Parathyroid adenoma (tissue), 2 donors: ENCODE measurements at regions not wholly inside any gene's neighbourhood (a gene's known extent, or its start where the extent isn't known, plus 50 kb on each side); places are given as distances from the start of the nearest gene placed in this dataset.

ENCODE experiments used
- H2AFZ ChIP-seq: fragments of 300-600 bp; sonication (generic); one replicate; pipeline ENCODE4 v1.7.0; 2017; ENCODE audit warnings: antibody characterized with exemption, mild to moderate bottlenecking
- H3K27ac ChIP-seq: fragments of 300-600 bp; sonication (generic); one replicate; pipeline ENCODE4 v1.7.0; 2017
- H3K27me3 ChIP-seq: fragments of 300-600 bp; sonication (generic); one replicate; pipeline ENCODE4 v1.7.0; 2017; ENCODE audit warnings: low read length; ENCODE audit not compliant: control insufficient read depth, insufficient read depth
- H3K36me3 ChIP-seq: fragments of 300-600 bp; sonication (generic); one replicate; pipeline ENCODE4 v1.7.0; 2017; ENCODE audit warnings: low read length; ENCODE audit not compliant: control insufficient read depth, insufficient read depth
- H3K4me1 ChIP-seq: fragments of 300-600 bp; sonication (generic); one replicate; pipeline ENCODE4 v1.7.0; 2017; ENCODE audit warnings: control low read depth
- H3K4me2 ChIP-seq: fragments of 300-600 bp; sonication (generic); one replicate; pipeline ENCODE4 v1.7.0; 2017; ENCODE audit warnings: low read length
- H3K4me3 ChIP-seq: fragments of 300-600 bp; sonication (generic); one replicate; pipeline ENCODE4 v1.7.0; 2017; ENCODE audit warnings: low read depth, low read length
- H3K79me2 ChIP-seq: fragments of 300-600 bp; sonication (generic); one replicate; pipeline ENCODE4 v1.7.0; 2017; ENCODE audit warnings: control low read depth
- H3K9ac ChIP-seq: fragments of 300-600 bp; sonication (generic); one replicate; pipeline ENCODE4 v1.7.0; 2017; ENCODE audit warnings: mild to moderate bottlenecking
- H3K9me3 ChIP-seq: fragments of 300-600 bp; sonication (generic); one replicate; pipeline ENCODE4 v1.7.0; 2017; ENCODE audit warnings: low read length; ENCODE audit not compliant: control insufficient read depth
- CTCF ChIP-seq: fragments of 300-600 bp; sonication (generic); IDR thresholded peaks from one replicate; pipeline ENCODE4 v1.7.0; 2017; ENCODE audit warnings: antibody characterized with exemption, mild to moderate bottlenecking
- donor health status: primary hyperparathyroidism.

- Histone ChIP-seq H3K4me3 (no peak overlapping the region), H3K4me2 (no peak overlapping the region), H2AFZ (no peak overlapping the region), H3K4me1 (no peaks in the 10 kb centered on the region), H3K27ac (no peak overlapping the region), H3K36me3 (no peaks in the 10 kb centered on the region), H3K9ac (no peak overlapping the region), H3K27me3 (no peaks in the 10 kb centered on the region), H3K9me3 (no peaks in the 10 kb centered on the region), H3K79me2 (no peaks in the 10 kb centered on the region)
- TF ChIP-seq CTCF = no peak
Measured at GRCh38 chr3:109596991-109597390, 259.6 kb upstream of the DPPA4 start.

- no peak overlapping the region for H3K9ac ChIP-seq
- H3K4me1 ChIP-seq = no peaks in the 10 kb centered on the region
- TF ChIP-seq CTCF = no peak
- H3K4me2 ChIP-seq = no peak overlapping the region
- no peaks in the 10 kb centered on the region for H3K9me3 ChIP-seq
- no peaks in the 10 kb centered on the region for H3K79me2 ChIP-seq
- no peak overlapping the region for H3K4me3 ChIP-seq
- H3K27ac ChIP-seq = no peak overlapping the region
- no peaks in the 10 kb centered on the region for H3K27me3 ChIP-seq
- H3K36me3 ChIP-seq = no peaks in the 10 kb centered on the region
- H2AFZ ChIP-seq = no peak overlapping the region
Measured at GRCh38 chr3:109597444-109597843, 260.1 kb upstream of the DPPA4 start.

GRCh38 chr3:109607897-109608296, 270.6 kb upstream of the DPPA4 start:
- Histone ChIP-seq H3K9me3 (no peaks in the 10 kb centered on the region), H2AFZ (no peak overlapping the region), H3K4me2 (no peak overlapping the region), H3K4me1 (no peaks in the 10 kb centered on the region), H3K27ac (no peak overlapping the region), H3K9ac (no peak overlapping the region), H3K27me3 (no peaks in the 10 kb centered on the region), H3K4me3 (no peak overlapping the region), H3K36me3 (no peaks in the 10 kb centered on the region), H3K79me2 (no peaks in the 10 kb centered on the region)
- TF ChIP-seq CTCF = no peak

GRCh38 chr3:109608574-109608973, 271.2 kb upstream of the DPPA4 start:
- H3K4me1 ChIP-seq = no peaks in the 10 kb centered on the region

More at GRCh38 chr3:109608574-109608973, 271.2 kb upstream of the DPPA4 start:
- TF ChIP-seq CTCF = no peak
- Histone ChIP-seq H3K4me3 (no peak overlapping the region), H2AFZ (no peak overlapping the region), H3K27ac (no peak overlapping the region), H3K9me3 (no peaks in the 10 kb centered on the region), H3K36me3 (no peaks in the 10 kb centered on the region), H3K9ac (no peak overlapping the region), H3K79me2 (no peaks in the 10 kb centered on the region), H3K4me2 (no peak overlapping the region), H3K27me3 (no peaks in the 10 kb centered on the region)
